ENCODE measurements at regions not wholly inside any gene's neighbourhood (a gene's known extent, or its start where the extent isn't known, plus 50 kb on each side); places are given as distances from the start of the nearest gene placed in this dataset.

DNA sequence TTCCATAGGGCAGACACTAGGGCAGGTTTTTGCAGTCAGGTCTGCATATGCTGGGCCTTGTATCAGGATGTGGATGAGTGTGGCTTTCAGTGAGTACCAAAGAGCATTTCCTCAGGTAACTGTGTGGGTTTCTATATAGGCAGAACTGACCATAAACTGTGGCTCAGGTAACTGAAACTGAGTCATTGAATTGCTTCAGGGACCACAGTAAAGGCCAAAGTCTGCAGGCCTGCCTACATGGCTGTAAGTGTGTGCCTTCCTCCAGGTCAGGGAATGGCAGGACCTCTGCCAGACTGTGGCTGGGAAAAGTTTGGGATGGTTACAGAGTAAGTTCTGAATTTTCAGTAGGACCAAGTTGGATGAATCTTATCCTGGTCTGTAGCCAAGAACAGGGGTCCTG is 85.6 kb downstream of the ZNF486 start:
- Histone ChIP-seq H3K9me3 (ENCODE audit: control insufficient read depth, insufficient read depth, low read length) (peaks cover 2% of the 10 kb centered on the region), H3K23ac (ENCODE audit: low read depth, low read length) (no peak overlapping the region), H2BK5ac (ENCODE audit: low read depth, low read length, poor library complexity, severe bottlenecking) (no peak overlapping the region), H2AFZ (replicated peaks; ENCODE audit: low read length, poor library complexity) (no peak overlapping the region), H3K79me1 (ENCODE audit: low read depth in 1 of 2, low read length in 2 of 2) (no peaks in the 10 kb centered on the region), H2BK20ac (ENCODE audit: low read depth, low read length) (no peak overlapping the region), H4K5ac (ENCODE audit: low read depth, low read length) (no peak overlapping the region), H3K9ac (ENCODE audit: low read depth, low read length) (no peak overlapping the region), H3K4me3 (ENCODE audit: insufficient read depth, low read depth, low read length) (no peak overlapping the region), H3K9me1 (ENCODE audit: insufficient read depth, low read length) (no peaks in the 10 kb centered on the region), H3K36me3 (ENCODE audit: control insufficient read depth, insufficient read depth, low read length) (no peaks in the 10 kb centered on the region), H3K27me3 (ENCODE audit: control insufficient read depth, insufficient read depth, low read length) (no peaks in the 10 kb centered on the region), H3K4me2 (ENCODE audit: low read depth, low read length) (no peak overlapping the region), H3K4ac (ENCODE audit: low read depth, low read length) (no peak overlapping the region), H3K18ac (ENCODE audit: low read depth, low read length) (no peak overlapping the region), H3K56ac (ENCODE audit: extremely low read depth, insufficient read depth, low read length) (no peak overlapping the region), H3K4me1 (ENCODE audit: control insufficient read depth, insufficient read depth, low read length) (no peaks in the 10 kb centered on the region), H3K27ac (ENCODE audit: insufficient read depth, low read length) (no peak overlapping the region), H4K20me1 (ENCODE audit: insufficient read depth, low read length) (no peaks in the 10 kb centered on the region), H2BK120ac (ENCODE audit: low read depth, low read length) (no peak overlapping the region), H2BK15ac (ENCODE audit: low read depth, low read length) (no peak overlapping the region), H2AK5ac (ENCODE audit: low read depth, low read length) (no peak overlapping the region), H4K8ac (ENCODE audit: low read depth in 2 of 2, low read length in 2 of 2) (no peak overlapping the region), H3K14ac (replicated peaks; ENCODE audit: low read depth, low read length) (no peak overlapping the region), H4K91ac (ENCODE audit: insufficient read depth, low read depth, low read length) (no peak overlapping the region), H2AK9ac (replicated peaks; ENCODE audit: low read depth, low read length, poor library complexity) (no peak overlapping the region)
- intact Hi-C loops (cut with micrococcal nuclease) = no loop called here
- dilution Hi-C loops (cut with HindIII; ENCODE audit: low sequenced_read_pairs, unreplicated experiment) = no loop called here
- POLR2A ChIA-PET (ENCODE audit: unreplicated experiment) = no interaction called here
- no TSS peak for BruUV-seq (replicated peaks)
- in situ Hi-C loops (cut with MboI; ENCODE audit: low sequenced_read_pairs) = no loop called here
- ATAC-seq (ENCODE audit: low read depth) = no peak
- DNase-seq = no peak
- CTCF ChIA-PET = no interaction called here
- no peak for TF ChIP-seq FOS (IDR thresholded peaks at IDR 0.05; ENCODE audit: low read depth, low read length)
- TF ChIP-seq RAD21 (IDR thresholded peaks at IDR 0.05; ENCODE audit: low read length) = no peak
- no peak for TF ChIP-seq RFX5 (IDR thresholded peaks at IDR 0.05; ENCODE audit: low read depth, low read length)
- no peak for TF ChIP-seq MXI1 (IDR thresholded peaks at IDR 0.05; ENCODE audit: borderline replicate concordance, low read depth, low read length)
- no peak for TF ChIP-seq MAZ (IDR thresholded peaks at IDR 0.05; ENCODE audit: borderline replicate concordance, low read depth, low read length)
- no peak for TF ChIP-seq CHD1 (IDR thresholded peaks at IDR 0.05; ENCODE audit: low read depth, low read length)
- TF ChIP-seq, protein P1, sequence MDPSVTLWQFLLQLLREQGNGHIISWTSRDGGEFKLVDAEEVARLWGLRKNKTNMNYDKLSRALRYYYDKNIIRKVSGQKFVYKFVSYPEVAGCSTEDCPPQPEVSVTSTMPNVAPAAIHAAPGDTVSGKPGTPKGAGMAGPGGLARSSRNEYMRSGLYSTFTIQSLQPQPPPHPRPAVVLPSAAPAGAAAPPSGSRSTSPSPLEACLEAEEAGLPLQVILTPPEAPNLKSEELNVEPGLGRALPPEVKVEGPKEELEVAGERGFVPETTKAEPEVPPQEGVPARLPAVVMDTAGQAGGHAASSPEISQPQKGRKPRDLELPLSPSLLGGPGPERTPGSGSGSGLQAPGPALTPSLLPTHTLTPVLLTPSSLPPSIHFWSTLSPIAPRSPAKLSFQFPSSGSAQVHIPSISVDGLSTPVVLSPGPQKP (IDR thresholded peaks at IDR 0.05; ENCODE audit: borderline replicate concordance, low read depth, low read length) = no peak
- no peak for TF ChIP-seq SMC3 (IDR thresholded peaks at IDR 0.05; ENCODE audit: low read depth, low read length)
- TF ChIP-seq, protein P2, sequence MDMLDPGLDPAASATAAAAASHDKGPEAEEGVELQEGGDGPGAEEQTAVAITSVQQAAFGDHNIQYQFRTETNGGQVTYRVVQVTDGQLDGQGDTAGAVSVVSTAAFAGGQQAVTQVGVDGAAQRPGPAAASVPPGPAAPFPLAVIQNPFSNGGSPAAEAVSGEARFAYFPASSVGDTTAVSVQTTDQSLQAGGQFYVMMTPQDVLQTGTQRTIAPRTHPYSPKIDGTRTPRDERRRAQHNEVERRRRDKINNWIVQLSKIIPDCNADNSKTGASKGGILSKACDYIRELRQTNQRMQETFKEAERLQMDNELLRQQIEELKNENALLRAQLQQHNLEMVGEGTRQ (IDR thresholded peaks at IDR 0.05; ENCODE audit: low read depth, low read length) = no peak
- no peak for TF ChIP-seq RCOR1 (IDR thresholded peaks at IDR 0.05; ENCODE audit: insufficient replicate concordance, low read length)
- no peak for TF ChIP-seq NFE2L2 (IDR thresholded peaks at IDR 0.05; ENCODE audit: low read depth, low read length)
- no peak for TF ChIP-seq CEBPB (IDR thresholded peaks at IDR 0.05; ENCODE audit: low read depth, low read length)
- no peak for TF ChIP-seq POLR2A (IDR thresholded peaks at IDR 0.05; ENCODE audit: low read depth, low read length)
